Vagina (tissue), 2 donors: ENCODE measurements at regions not wholly inside any gene's neighbourhood (a gene's known extent, or its start where the extent isn't known, plus 50 kb on each side); places are given as distances from the start of the nearest gene placed in this dataset.

Source experiments
- POLR2A ChIP-seq, 2 donors: fragments of 450-650 bp; IDR thresholded peaks; one replicate each; pipeline ENCODE4 v1.6.1; 2017; ENCODE audit warnings: antibody characterized with exemption in 2 of 2, mild to moderate bottlenecking in 2 of 2, moderate library complexity in 2 of 2
- POLR2AphosphoS5 ChIP-seq, 2 donors: sonication (generic); formaldehyde crosslinking; IDR thresholded peaks; one replicate each; pipeline ENCODE4 v1.9.0; 2017; ENCODE audit warnings: antibody characterized with exemption in 2 of 2, mild to moderate bottlenecking in 2 of 2, low read depth in 1 of 2; ENCODE audit not compliant: insufficient read depth in 1 of 2
- TF ChIP-seq, protein P1 (sequence below), 3 experiments: fragments of 450-650 bp in 2 of 3; fragments of 200-600 bp in 1 of 3; sonication (generic) in 1 of 3; IDR thresholded peaks; one replicate each; pipeline ENCODE4 v1.5.1; 2017 to 2019; ENCODE audit warnings: antibody characterized with exemption in 3 of 3, mild to moderate bottlenecking in 2 of 3, moderate library complexity in 2 of 3

DNA sequence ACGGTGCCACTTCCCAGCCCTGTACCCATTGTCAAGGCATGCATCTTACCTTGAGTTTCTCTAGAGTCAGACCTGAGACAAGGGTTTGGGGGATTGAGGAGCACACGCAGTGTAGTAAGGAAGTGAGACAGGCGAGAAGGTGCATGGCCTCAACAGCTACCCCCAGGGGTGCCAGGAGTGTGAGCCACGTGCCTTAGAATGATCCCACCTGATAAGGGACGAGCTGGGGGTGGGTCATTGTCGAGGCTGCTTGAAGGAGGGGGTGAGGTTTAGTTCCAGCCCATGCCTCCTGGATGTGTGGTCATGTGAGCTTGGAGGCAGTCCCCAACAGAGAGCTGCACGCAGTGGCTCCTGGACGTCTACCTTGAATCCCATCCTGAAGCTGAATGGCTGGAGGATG, 320.5 kb downstream of the VRK1 start:
- TF ChIP-seq, protein P1, sequence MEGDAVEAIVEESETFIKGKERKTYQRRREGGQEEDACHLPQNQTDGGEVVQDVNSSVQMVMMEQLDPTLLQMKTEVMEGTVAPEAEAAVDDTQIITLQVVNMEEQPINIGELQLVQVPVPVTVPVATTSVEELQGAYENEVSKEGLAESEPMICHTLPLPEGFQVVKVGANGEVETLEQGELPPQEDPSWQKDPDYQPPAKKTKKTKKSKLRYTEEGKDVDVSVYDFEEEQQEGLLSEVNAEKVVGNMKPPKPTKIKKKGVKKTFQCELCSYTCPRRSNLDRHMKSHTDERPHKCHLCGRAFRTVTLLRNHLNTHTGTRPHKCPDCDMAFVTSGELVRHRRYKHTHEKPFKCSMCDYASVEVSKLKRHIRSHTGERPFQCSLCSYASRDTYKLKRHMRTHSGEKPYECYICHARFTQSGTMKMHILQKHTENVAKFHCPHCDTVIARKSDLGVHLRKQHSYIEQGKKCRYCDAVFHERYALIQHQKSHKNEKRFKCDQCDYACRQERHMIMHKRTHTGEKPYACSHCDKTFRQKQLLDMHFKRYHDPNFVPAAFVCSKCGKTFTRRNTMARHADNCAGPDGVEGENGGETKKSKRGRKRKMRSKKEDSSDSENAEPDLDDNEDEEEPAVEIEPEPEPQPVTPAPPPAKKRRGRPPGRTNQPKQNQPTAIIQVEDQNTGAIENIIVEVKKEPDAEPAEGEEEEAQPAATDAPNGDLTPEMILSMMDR (IDR thresholded peaks at IDR 0.05), result no peak
- TF ChIP-seq POLR2A (IDR thresholded peaks at IDR 0.05) (no peak), POLR2AphosphoS5 (IDR thresholded peaks at IDR 0.05; ENCODE audit: insufficient read depth in 1 of 2, low read depth in 1 of 2) (no peak)
